Uterus (tissue), 2 donors: ENCODE measurements at regions not wholly inside any gene's neighbourhood (a gene's known extent, or its start where the extent isn't known, plus 50 kb on each side); places are given as distances from the start of the nearest gene placed in this dataset.

Source experiments
- POLR2A ChIP-seq, 2 donors: fragments of 450-650 bp; IDR thresholded peaks; one replicate each; pipeline ENCODE4 v1.6.1; 2016; ENCODE audit warnings: antibody characterized with exemption in 2 of 2, mild to moderate bottlenecking in 1 of 2, moderate library complexity in 1 of 2
- TF ChIP-seq, protein P1 (sequence below), 4 experiments: fragments of 200-600 bp in 2 of 4; fragments of 450-650 bp in 2 of 4; sonication (generic) in 2 of 4; IDR thresholded peaks; one replicate each; pipeline ENCODE4 v1.5.1; 2016 to 2019; ENCODE audit warnings: antibody characterized with exemption in 4 of 4, mild to moderate bottlenecking in 2 of 4, moderate library complexity in 1 of 4

DNA sequence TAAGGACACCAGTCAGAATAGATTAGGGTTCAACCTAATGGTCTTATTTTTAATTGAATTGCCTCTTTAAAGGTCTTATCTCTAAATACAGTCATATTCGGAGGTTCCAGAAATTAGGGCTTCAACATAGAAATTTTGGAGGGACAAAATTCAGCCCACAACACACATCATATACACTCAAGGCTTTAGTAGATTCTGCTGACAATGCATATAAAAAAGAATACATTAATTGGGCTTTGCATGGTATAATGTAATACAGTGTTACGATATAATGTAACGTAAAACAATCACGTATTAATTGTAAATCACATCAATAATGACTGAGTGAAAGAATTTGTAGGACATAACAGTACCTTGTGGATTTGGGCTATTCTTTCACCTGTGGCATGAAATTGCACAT, 787.8 kb downstream of the STIM2 start:
- TF ChIP-seq, protein P1, sequence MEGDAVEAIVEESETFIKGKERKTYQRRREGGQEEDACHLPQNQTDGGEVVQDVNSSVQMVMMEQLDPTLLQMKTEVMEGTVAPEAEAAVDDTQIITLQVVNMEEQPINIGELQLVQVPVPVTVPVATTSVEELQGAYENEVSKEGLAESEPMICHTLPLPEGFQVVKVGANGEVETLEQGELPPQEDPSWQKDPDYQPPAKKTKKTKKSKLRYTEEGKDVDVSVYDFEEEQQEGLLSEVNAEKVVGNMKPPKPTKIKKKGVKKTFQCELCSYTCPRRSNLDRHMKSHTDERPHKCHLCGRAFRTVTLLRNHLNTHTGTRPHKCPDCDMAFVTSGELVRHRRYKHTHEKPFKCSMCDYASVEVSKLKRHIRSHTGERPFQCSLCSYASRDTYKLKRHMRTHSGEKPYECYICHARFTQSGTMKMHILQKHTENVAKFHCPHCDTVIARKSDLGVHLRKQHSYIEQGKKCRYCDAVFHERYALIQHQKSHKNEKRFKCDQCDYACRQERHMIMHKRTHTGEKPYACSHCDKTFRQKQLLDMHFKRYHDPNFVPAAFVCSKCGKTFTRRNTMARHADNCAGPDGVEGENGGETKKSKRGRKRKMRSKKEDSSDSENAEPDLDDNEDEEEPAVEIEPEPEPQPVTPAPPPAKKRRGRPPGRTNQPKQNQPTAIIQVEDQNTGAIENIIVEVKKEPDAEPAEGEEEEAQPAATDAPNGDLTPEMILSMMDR (IDR thresholded peaks at IDR 0.05), result no peak
- no peak for TF ChIP-seq POLR2A (IDR thresholded peaks at IDR 0.05)
